GM20000 (cell line): ENCODE measurements at regions not wholly inside any gene's neighbourhood (a gene's known extent, or its start where the extent isn't known, plus 50 kb on each side); places are given as distances from the start of the nearest gene placed in this dataset.

Experiments used
- DNase-seq: peaks from one replicate; pipeline ENCODE4 v3.0.0; 2012; ENCODE audit warnings: low spot score
- CTCF ChIP-seq: IDR thresholded peaks from 2 replicates; pipeline ENCODE4 v1.5.1; 2012; ENCODE audit warnings: mild to moderate bottlenecking, control low read depth; ENCODE audit errors: extremely low read depth, missing control alignments

- DNase-seq, result no peak
- no peak for TF ChIP-seq CTCF
These were observed 919.7 kb upstream of the NR2F2 start for GRCh38 chr15:95410757-95411156.

- no peak for DNase-seq
- no peak for TF ChIP-seq CTCF
These were observed 913.9 kb upstream of the NR2F2 start for GRCh38 chr15:95416576-95416975.

GRCh38 chr15:95417761-95418160, 912.7 kb upstream of the NR2F2 start:
- no peak for DNase-seq
- no peak for TF ChIP-seq CTCF

- no peak for TF ChIP-seq CTCF
- no peak for DNase-seq
These were observed 908.2 kb upstream of the NR2F2 start for GRCh38 chr15:95422255-95422654.

GRCh38 chr15:95425859-95426258, 904.6 kb upstream of the NR2F2 start:
- no peak for DNase-seq
- no peak for TF ChIP-seq CTCF

GRCh38 chr15:95429345-95429744, 901.2 kb upstream of the NR2F2 start:
- TF ChIP-seq CTCF, result no peak
- no peak for DNase-seq

- TF ChIP-seq CTCF, result no peak
- no peak for DNase-seq
These were observed 899.0 kb upstream of the NR2F2 start for GRCh38 chr15:95431518-95431917.
